ENCODE measurements at regions not wholly inside any gene's neighbourhood (a gene's known extent, or its start where the extent isn't known, plus 50 kb on each side); places are given as distances from the start of the nearest gene placed in this dataset.

GRCh38 chr10:130747356-130747755 is 564.2 kb downstream of the TCERG1L start:
- TF ChIP-seq EZH2 (IDR thresholded peaks at IDR 0.05; ENCODE audit: insufficient read depth, poor library complexity, severe bottlenecking) (no peak), EZH2phosphoT487 (IDR thresholded peaks at IDR 0.05; ENCODE audit: insufficient read depth, low read depth) (no peak)

All from GM23248 (cell line).